ENCODE measurements at regions not wholly inside any gene's neighbourhood (a gene's known extent, or its start where the extent isn't known, plus 50 kb on each side); places are given as distances from the start of the nearest gene placed in this dataset.

- no peak for TF ChIP-seq CTCF (IDR thresholded peaks at IDR 0.05; ENCODE audit: low read depth, low read length)
Measured at GRCh38 chr2:234138836-234139235, 88.3 kb downstream of the SPP2 start.

GRCh38 chr2:234137400-234138014, 87.0 kb downstream of the SPP2 start:
- H3K4me3 ChIP-seq (ENCODE audit: low read depth, low read length) = no peak overlapping the region
- TF ChIP-seq CTCF (IDR thresholded peaks at IDR 0.05; ENCODE audit: low read depth, low read length) = no peak

More at GRCh38 chr2:234138836-234139235, 88.3 kb downstream of the SPP2 start:
- H3K4me3 ChIP-seq (ENCODE audit: low read depth, low read length) = no peak overlapping the region

GRCh38 chr2:234136461-234136860, 86.0 kb downstream of the SPP2 start:
- TF ChIP-seq CTCF (IDR thresholded peaks at IDR 0.05; ENCODE audit: low read depth, low read length) = no peak
- no peak overlapping the region for H3K4me3 ChIP-seq (ENCODE audit: low read depth, low read length)

- peak; percentile 77 for TF ChIP-seq CTCF (IDR thresholded peaks at IDR 0.05; ENCODE audit: low read depth, low read length)
Measured at GRCh38 chr2:234135750-234136221, 85.3 kb downstream of the SPP2 start.

GRCh38 chr2:234134496-234134895, 84.0 kb downstream of the SPP2 start:
- no peak overlapping the region for H3K4me3 ChIP-seq (ENCODE audit: low read depth, low read length)
- no peak for TF ChIP-seq CTCF (IDR thresholded peaks at IDR 0.05; ENCODE audit: low read depth, low read length)

More at GRCh38 chr2:234135750-234136221, 85.3 kb downstream of the SPP2 start:
- no peak overlapping the region for H3K4me3 ChIP-seq (ENCODE audit: low read depth, low read length)

GRCh38 chr2:234133004-234133403, 82.5 kb downstream of the SPP2 start:
- TF ChIP-seq CTCF (IDR thresholded peaks at IDR 0.05; ENCODE audit: low read depth, low read length) = no peak
- no peak overlapping the region for H3K4me3 ChIP-seq (ENCODE audit: low read depth, low read length)

- no peak overlapping the region for H3K4me3 ChIP-seq (ENCODE audit: low read depth, low read length)
- TF ChIP-seq CTCF (IDR thresholded peaks at IDR 0.05; ENCODE audit: low read depth, low read length) = no peak
Measured at GRCh38 chr2:234130777-234131181, 80.3 kb downstream of the SPP2 start.

All from WI38 (cell line).